Muscle layer of duodenum (tissue), 2 donors: ENCODE measurements at regions not wholly inside any gene's neighbourhood (a gene's known extent, or its start where the extent isn't known, plus 50 kb on each side); places are given as distances from the start of the nearest gene placed in this dataset.
"Not testable (repeated sequence)": the region's sequence is repeated elsewhere in the genome, so short reads cannot be mapped to it uniquely, and the experiment has no call there.

Source experiments
- H3K27ac ChIP-seq: one replicate; pipeline ENCODE4 v1.7.0; 2013; ENCODE audit warnings: mild to moderate bottlenecking, low read length
- H3K27me3 ChIP-seq: one replicate; pipeline ENCODE4 v1.7.0; 2013; ENCODE audit warnings: low read depth, mild to moderate bottlenecking, control low read depth, low read length
- H3K36me3 ChIP-seq, 2 donors: one replicate each; pipeline ENCODE4 v1.7.0; 2013; ENCODE audit warnings: low read length in 2 of 2, control low read depth in 1 of 2, mild to moderate bottlenecking in 1 of 2; ENCODE audit not compliant: insufficient read depth in 2 of 2, control insufficient read depth in 1 of 2
- H3K4me1 ChIP-seq, 2 donors: one replicate each; pipeline ENCODE4 v1.7.0; 2013; ENCODE audit warnings: low read length in 2 of 2, mild to moderate bottlenecking in 2 of 2, control low read depth in 1 of 2, moderate library complexity in 1 of 2; ENCODE audit not compliant: insufficient read depth in 2 of 2, control insufficient read depth in 1 of 2
- H3K4me3 ChIP-seq, 2 donors: one replicate each; pipeline ENCODE4 v1.7.0; 2013; ENCODE audit warnings: low read length in 2 of 2, low read depth in 1 of 2, mild to moderate bottlenecking in 1 of 2
- H3K9me3 ChIP-seq, 2 donors: one replicate each; pipeline ENCODE4 v1.7.0; 2013; ENCODE audit warnings: low read length in 2 of 2, control low read depth in 1 of 2, mild to moderate bottlenecking in 1 of 2; ENCODE audit not compliant: control insufficient read depth in 1 of 2
- donor health status: healthy.

- H3K4me1 ChIP-seq, H3K27ac ChIP-seq, H3K9me3 ChIP-seq, H3K36me3 ChIP-seq, H3K4me3 ChIP-seq, H3K27me3 ChIP-seq: not testable (repeated sequence)
Measured at GRCh38 chr17:13659051-13659450, 57.3 kb upstream of the HS3ST3A1 start.

- Histone ChIP-seq H3K36me3 (no peaks in the 10 kb centered on the region), H3K9me3 (peaks cover 3 to 22% of the 10 kb centered on the region in 2 donors), H3K4me3 (no peak overlapping the region), H3K27ac (no peak overlapping the region), H3K27me3 (no peaks in the 10 kb centered on the region), H3K4me1 (no peaks in the 10 kb centered on the region)
Measured at GRCh38 chr17:13665872-13666635, 64.3 kb upstream of the HS3ST3A1 start.

GRCh38 chr17:13671341-13671740 lies 69.6 kb upstream of the HS3ST3A1 start:
- Histone ChIP-seq H3K4me3 (no peak overlapping the region), H3K4me1 (no peaks in the 10 kb centered on the region), H3K36me3 (no peaks in the 10 kb centered on the region), H3K27ac (no peak overlapping the region), H3K9me3 (peaks cover 3 to 25% of the 10 kb centered on the region in 2 donors), H3K27me3 (no peaks in the 10 kb centered on the region)

GRCh38 chr17:13671771-13672170 lies 70.0 kb upstream of the HS3ST3A1 start:
- H3K9me3 ChIP-seq = peaks cover 3 to 25% of the 10 kb centered on the region in 2 donors
- no peaks in the 10 kb centered on the region for H3K27me3 ChIP-seq
- H3K27ac ChIP-seq = no peak overlapping the region
- H3K4me1 ChIP-seq = no peaks in the 10 kb centered on the region
- H3K36me3 ChIP-seq = no peaks in the 10 kb centered on the region
- no peak overlapping the region for H3K4me3 ChIP-seq

GRCh38 chr17:13678361-13678760 lies 76.6 kb upstream of the HS3ST3A1 start:
- Histone ChIP-seq H3K4me1 (no peaks in the 10 kb centered on the region), H3K27ac (no peak overlapping the region), H3K36me3 (no peaks in the 10 kb centered on the region), H3K4me3 (no peak overlapping the region), H3K27me3 (no peaks in the 10 kb centered on the region), H3K9me3 (no peaks in the 10 kb centered on the region)

GRCh38 chr17:13678841-13679240 lies 77.1 kb upstream of the HS3ST3A1 start:
- Histone ChIP-seq H3K4me1 (no peaks in the 10 kb centered on the region), H3K9me3 (no peaks in the 10 kb centered on the region), H3K27ac (no peak overlapping the region), H3K4me3 (no peak overlapping the region), H3K27me3 (no peaks in the 10 kb centered on the region), H3K36me3 (no peaks in the 10 kb centered on the region)

GRCh38 chr17:13688716-13689115 lies 87.0 kb upstream of the HS3ST3A1 start:
- no peaks in the 10 kb centered on the region for H3K4me1 ChIP-seq
- no peak overlapping the region for H3K4me3 ChIP-seq
- no peak overlapping the region for H3K27ac ChIP-seq
- no peaks in the 10 kb centered on the region for H3K27me3 ChIP-seq
- no peaks in the 10 kb centered on the region for H3K36me3 ChIP-seq
- H3K9me3 ChIP-seq = no peaks in the 10 kb centered on the region

GRCh38 chr17:13690806-13691205 lies 89.1 kb upstream of the HS3ST3A1 start:
- no peaks in the 10 kb centered on the region for H3K27me3 ChIP-seq
- H3K9me3 ChIP-seq = peaks cover 0 to 3% of the 10 kb centered on the region in 2 donors
- no peak overlapping the region for H3K27ac ChIP-seq
- H3K36me3 ChIP-seq = no peaks in the 10 kb centered on the region
- no peak overlapping the region for H3K4me3 ChIP-seq
- no peaks in the 10 kb centered on the region for H3K4me1 ChIP-seq

- no peaks in the 10 kb centered on the region for H3K4me1 ChIP-seq
- no peaks in the 10 kb centered on the region for H3K36me3 ChIP-seq
- no peaks in the 10 kb centered on the region for H3K27me3 ChIP-seq
- no peak overlapping the region for H3K4me3 ChIP-seq
- H3K9me3 ChIP-seq = peaks cover 0 to 3% of the 10 kb centered on the region in 2 donors
- no peak overlapping the region for H3K27ac ChIP-seq
Measured at GRCh38 chr17:13694934-13695333, 93.2 kb upstream of the HS3ST3A1 start.

GRCh38 chr17:13698832-13699231 lies 97.1 kb upstream of the HS3ST3A1 start:
- Histone ChIP-seq H3K27ac (no peak overlapping the region), H3K4me3 (no peak overlapping the region), H3K27me3 (no peaks in the 10 kb centered on the region), H3K4me1 (no peaks in the 10 kb centered on the region), H3K36me3 (no peaks in the 10 kb centered on the region), H3K9me3 (peaks cover 0 to 3% of the 10 kb centered on the region in 2 donors)

GRCh38 chr17:13699261-13699660 lies 97.5 kb upstream of the HS3ST3A1 start:
- H3K9me3 ChIP-seq = peaks cover 0 to 3% of the 10 kb centered on the region in 2 donors
- no peak overlapping the region for H3K27ac ChIP-seq
- H3K36me3 ChIP-seq = no peaks in the 10 kb centered on the region
- H3K4me1 ChIP-seq = no peaks in the 10 kb centered on the region
- no peaks in the 10 kb centered on the region for H3K27me3 ChIP-seq
- H3K4me3 ChIP-seq = no peak overlapping the region

- H3K9me3 ChIP-seq = no peaks in the 10 kb centered on the region
- H3K4me3 ChIP-seq = no peak overlapping the region
- no peaks in the 10 kb centered on the region for H3K36me3 ChIP-seq
- H3K27me3 ChIP-seq = no peaks in the 10 kb centered on the region
- H3K27ac ChIP-seq = no peak overlapping the region
- H3K4me1 ChIP-seq = no peaks in the 10 kb centered on the region
Measured at GRCh38 chr17:13702266-13702665, 100.5 kb upstream of the HS3ST3A1 start.
